ENCODE measurements at regions not wholly inside any gene's neighbourhood (a gene's known extent, or its start where the extent isn't known, plus 50 kb on each side); places are given as distances from the start of the nearest gene placed in this dataset.

GRCh38 chr1:79895573-79895972 is 889.0 kb upstream of the ADGRL4 start:
- TF ChIP-seq CTCF (IDR thresholded peaks at IDR 0.05; ENCODE audit: insufficient read depth, low read length, poor library complexity, severe bottlenecking) (no peak), EZH2phosphoT487 (conservative IDR thresholded peaks at IDR 0.05; ENCODE audit: low read length) (no peak)

Data from SU-DHL-6 (cell line).